ENCODE measurements at regions not wholly inside any gene's neighbourhood (a gene's known extent, or its start where the extent isn't known, plus 50 kb on each side); places are given as distances from the start of the nearest gene placed in this dataset.

GRCh38 chr2:236824836-236825235, 255.2 kb downstream of the ACKR3 start:
- H3K36me3 ChIP-seq (replicated peaks in 1 of 2; ENCODE audit: control insufficient read depth in 1 of 2, insufficient read depth in 2 of 2, low read length in 1 of 2): no peaks in the 10 kb centered on the region
- H3K4me1 ChIP-seq (ENCODE audit: control insufficient read depth in 1 of 2, insufficient read depth in 2 of 2, low read depth in 1 of 2, low read length in 1 of 2): no peaks in the 10 kb centered on the region
- CTCF ChIA-PET: no interaction called here
- H3F3A ChIP-seq (replicated peaks; ENCODE audit: insufficient read depth): no peaks in the 10 kb centered on the region
- H3K4me2 ChIP-seq: no peak overlapping the region
- no peaks in the 10 kb centered on the region for H4K20me1 ChIP-seq (ENCODE audit: insufficient read depth)
- DNase-seq: no peak
- H3K4me3 ChIP-seq (ENCODE audit: low read depth in 2 of 2, low read length in 1 of 2): no peak overlapping the region
- no peaks in the 10 kb centered on the region for H3K79me2 ChIP-seq (ENCODE audit: insufficient read depth)
- no peak overlapping the region for H3K27ac ChIP-seq (ENCODE audit: low read depth in 2 of 2, low read length in 1 of 2)
- no peak overlapping the region for H3K9ac ChIP-seq
- TF ChIP-seq POLR2AphosphoS5 (IDR thresholded peaks at IDR 0.05; ENCODE audit: low read depth, low read length) (no peak), GABPA (IDR thresholded peaks at IDR 0.05; ENCODE audit: low read depth) (no peak), CTCF (IDR thresholded peaks at IDR 0.05) (no peak), FOSL2 (IDR thresholded peaks at IDR 0.05; ENCODE audit: borderline replicate concordance, low read depth) (no peak), FOXM1 (IDR thresholded peaks at IDR 0.05; ENCODE audit: low read depth) (no peak), MXI1 (IDR thresholded peaks at IDR 0.05; ENCODE audit: low read depth, low read length) (no peak), USF1 (IDR thresholded peaks at IDR 0.05; ENCODE audit: borderline replicate concordance, low read depth) (no peak), USF2 (IDR thresholded peaks at IDR 0.05; ENCODE audit: borderline replicate concordance, low read depth, low read length) (no peak), PBX3 (IDR thresholded peaks at IDR 0.05) (no peak), NRF1 (IDR thresholded peaks at IDR 0.05; ENCODE audit: low read depth, low read length) (no peak)
- H2AFZ ChIP-seq (ENCODE audit: low read depth): no peak overlapping the region
- no peaks in the 10 kb centered on the region for H3K9me2 ChIP-seq
- POLR2A ChIA-PET: no interaction called here
- no peaks in the 10 kb centered on the region for H3K9me3 ChIP-seq
- WGBS (ENCODE audit: low lambda C conversion rate): 48% methylated on average over 3 of the region's 3 CpGs
- H3K27me3 ChIP-seq (ENCODE audit: insufficient read depth): no peaks in the 10 kb centered on the region; the same call in 1 of the 2 replicates

GRCh38 chr2:236825989-236826510, 256.4 kb downstream of the ACKR3 start:
- no peak overlapping the region for H3K27ac ChIP-seq (ENCODE audit: low read depth in 2 of 2, low read length in 1 of 2)
- H3K27me3 ChIP-seq (ENCODE audit: insufficient read depth): no peaks in the 10 kb centered on the region; the same call in 1 of the 2 replicates
- H3K4me1 ChIP-seq (ENCODE audit: control insufficient read depth in 1 of 2, insufficient read depth in 2 of 2, low read depth in 1 of 2, low read length in 1 of 2): no peaks in the 10 kb centered on the region
- no peaks in the 10 kb centered on the region for H3F3A ChIP-seq (replicated peaks; ENCODE audit: insufficient read depth)
- 64% methylated on average over 6 of the region's 6 CpGs for WGBS (ENCODE audit: low lambda C conversion rate)
- H3K9me3 ChIP-seq: no peaks in the 10 kb centered on the region
- no peaks in the 10 kb centered on the region for H4K20me1 ChIP-seq (ENCODE audit: insufficient read depth)
- TF ChIP-seq RXRA (IDR thresholded peaks at IDR 0.05; ENCODE audit: borderline replicate concordance, low read depth): no peak
- no peak for TF ChIP-seq EZH2phosphoT487 (IDR thresholded peaks at IDR 0.05; ENCODE audit: borderline replicate concordance, low read depth)
- no peak for TF ChIP-seq MXI1 (IDR thresholded peaks at IDR 0.05; ENCODE audit: low read depth, low read length)
- no peak for TF ChIP-seq GATA2 (CRISPR knock-in tag; IDR thresholded peaks at IDR 0.05)
- TF ChIP-seq NFIC (IDR thresholded peaks at IDR 0.05; ENCODE audit: borderline replicate concordance): no peak
- no peak for TF ChIP-seq GABPA (IDR thresholded peaks at IDR 0.05; ENCODE audit: low read depth)
- no peak for TF ChIP-seq ZBTB33 (IDR thresholded peaks at IDR 0.05; ENCODE audit: borderline replicate concordance, low read depth)
- POLR2A ChIA-PET: no interaction called here
- H3K9me2 ChIP-seq: no peaks in the 10 kb centered on the region
- H3K36me3 ChIP-seq (replicated peaks in 1 of 2; ENCODE audit: control insufficient read depth in 1 of 2, insufficient read depth in 2 of 2, low read length in 1 of 2): no peaks in the 10 kb centered on the region
- no peak overlapping the region for H3K4me3 ChIP-seq (ENCODE audit: low read depth in 2 of 2, low read length in 1 of 2)
- CTCF ChIA-PET: no interaction called here
- H3K9ac ChIP-seq: no peak overlapping the region
- H2AFZ ChIP-seq (ENCODE audit: low read depth): no peak overlapping the region
- no peaks in the 10 kb centered on the region for H3K79me2 ChIP-seq (ENCODE audit: insufficient read depth)
- no peak for DNase-seq
- no peak overlapping the region for H3K4me2 ChIP-seq
